Brain microvascular endothelial cell (primary cell): ENCODE measurements at regions not wholly inside any gene's neighbourhood (a gene's known extent, or its start where the extent isn't known, plus 50 kb on each side); places are given as distances from the start of the nearest gene placed in this dataset.

ENCODE experiments used
- DNase-seq: peaks from one replicate; pipeline ENCODE4 v3.0.0-alpha.2; 2020
- H3K27ac ChIP-seq: fragments of 250-450 bp; sonication (Bioruptor Pico); 2 replicates; pipeline ENCODE4 v1.5.1; 2020; ENCODE audit warnings: mild to moderate bottlenecking, moderate library complexity
- H3K27me3 ChIP-seq: fragments of 250-450 bp; sonication (Bioruptor Pico); replicated peaks from 2 replicates; pipeline ENCODE4 v1.5.1; 2020; ENCODE audit warnings: mild to moderate bottlenecking
- H3K36me3 ChIP-seq: fragments of 250-450 bp; sonication (Bioruptor Pico); replicated peaks from 2 replicates; pipeline ENCODE4 v1.5.1; 2020; ENCODE audit warnings: mild to moderate bottlenecking
- H3K4me3 ChIP-seq: 2 replicates; pipeline ENCODE4 v1.5.1; 2011; ENCODE audit warnings: low read depth, mild to moderate bottlenecking, control low read depth, low read length, moderate library complexity
- CTCF ChIP-seq: IDR thresholded peaks from 2 replicates; pipeline ENCODE4 v1.5.1; 2011; ENCODE audit warnings: low read depth, mild to moderate bottlenecking, moderate library complexity, low read length, control low read depth, inconsistent platforms; ENCODE audit errors: missing control alignments
- in situ Hi-C: cut with HindIII; loops from 2 replicates; pipeline ENCODE4 v1.10.0; 2017; ENCODE audit warnings: low sequenced_read_pairs, low pct_ligation_motif_present

- H3K27ac ChIP-seq = no peak overlapping the region
- H3K27me3 ChIP-seq = no peaks in the 10 kb centered on the region
- peak; percentile 7 for DNase-seq
- H3K36me3 ChIP-seq = no peaks in the 10 kb centered on the region
- no peak overlapping the region for H3K4me3 ChIP-seq
- TF ChIP-seq CTCF = no peak
- in situ Hi-C loops = no loop called here
Observed at GRCh38 chr2:45180033-45180746, 170.9 kb upstream of the SIX2 start.

- no peaks in the 10 kb centered on the region for H3K36me3 ChIP-seq
- peak overlapping the region; percentile 81 for H3K27ac ChIP-seq
- H3K27me3 ChIP-seq = no peaks in the 10 kb centered on the region
- in situ Hi-C loops = no loop called here
- H3K4me3 ChIP-seq = no peak overlapping the region
- DNase-seq = no peak
- TF ChIP-seq CTCF = no peak
Observed at GRCh38 chr2:45178854-45179253, 169.6 kb upstream of the SIX2 start.

- in situ Hi-C loops = no loop called here
- Histone ChIP-seq H3K4me3 (no peak overlapping the region), H3K27me3 (no peaks in the 10 kb centered on the region), H3K36me3 (no peaks in the 10 kb centered on the region), H3K27ac (peak overlapping the region; percentile 81)
- no peak for DNase-seq
- no peak for TF ChIP-seq CTCF
Observed at GRCh38 chr2:45178359-45178758, 169.1 kb upstream of the SIX2 start.

- Histone ChIP-seq H3K27ac (peak overlapping the region; percentile 81), H3K4me3 (no peak overlapping the region), H3K36me3 (no peaks in the 10 kb centered on the region), H3K27me3 (no peaks in the 10 kb centered on the region)
- TF ChIP-seq CTCF = no peak
- in situ Hi-C loops = no loop called here
- DNase-seq = peak; percentile 95
Observed at GRCh38 chr2:45177870-45178269, 168.6 kb upstream of the SIX2 start.

GRCh38 chr2:45176390-45176789, 167.1 kb upstream of the SIX2 start:
- Histone ChIP-seq H3K27me3 (no peaks in the 10 kb centered on the region), H3K4me3 (no peak overlapping the region), H3K36me3 (no peaks in the 10 kb centered on the region), H3K27ac (peak overlapping the region; percentile 28)
- in situ Hi-C loops = no loop called here
- DNase-seq = peak; percentile 45
- no peak for TF ChIP-seq CTCF

GRCh38 chr2:45173513-45173912, 164.3 kb upstream of the SIX2 start:
- no peaks in the 10 kb centered on the region for H3K36me3 ChIP-seq
- H3K27ac ChIP-seq = peak overlapping the region; percentile 90
- H3K27me3 ChIP-seq = no peaks in the 10 kb centered on the region
- no peak overlapping the region for H3K4me3 ChIP-seq
- DNase-seq = peak; percentile 99
- in situ Hi-C loops = no loop called here
- TF ChIP-seq CTCF = peak; percentile 37
